CD4-positive, alpha-beta T cell (primary cell): ENCODE measurements at regions not wholly inside any gene's neighbourhood (a gene's known extent, or its start where the extent isn't known, plus 50 kb on each side); places are given as distances from the start of the nearest gene placed in this dataset.

Experiments
- ATAC-seq: fragments of 200-7000 bp; cut with Tn5 transposase; one replicate; pipeline ENCODE4 v1.10.0; 2022; ENCODE audit warnings: mild to moderate bottlenecking; ENCODE audit not compliant: poor library complexity
- CTCF ChIA-PET: fragments of 350-600 bp; sonication (Branson Sonifier 250); formaldehyde crosslinking; loops from one replicate; lab custom pipeline; 2021; ENCODE audit warnings: antibody characterized with exemption, inconsistent platforms; lab: Charles Lee
- POLR2A ChIA-PET: fragments of 350-600 bp; sonication (Branson Sonifier 250); formaldehyde crosslinking; loops from one replicate; lab custom pipeline; 2021; ENCODE audit warnings: antibody characterized with exemption, inconsistent platforms; lab: Charles Lee
- DNase-seq, 14 experiments: peaks; one replicate each; pipeline ENCODE4 v3.0.0-alpha.2; 2013 to 2020; ENCODE audit warnings: mixed read lengths in 2 of 14
- H3K27ac ChIP-seq, 2 donors: one replicate each; pipeline versions ENCODE4 v1.5.1 to v1.7.0; 2013; ENCODE audit warnings: low read length in 2 of 2, low read depth in 1 of 2, mild to moderate bottlenecking in 1 of 2
- H3K27me3 ChIP-seq, 2 experiments: 1 replicate in 1 of 2; 2 replicates in 1 of 2; pipeline versions ENCODE4 v1.6.1 to v1.7.0; 2013; ENCODE audit warnings: low read length in 2 of 2, control low read depth in 1 of 2, mild to moderate bottlenecking in 1 of 2, moderate library complexity in 1 of 2; ENCODE audit not compliant: insufficient read depth in 2 of 2, control insufficient read depth in 1 of 2
- H3K36me3 ChIP-seq: one replicate; pipeline ENCODE4 v1.6.1; 2013; ENCODE audit warnings: low read length, control low read depth; ENCODE audit not compliant: insufficient read depth
- H3K4me1 ChIP-seq: one replicate; pipeline ENCODE4 v1.6.1; 2013; ENCODE audit warnings: low read length, control low read depth; ENCODE audit not compliant: insufficient read depth
- H3K4me3 ChIP-seq: one replicate; pipeline ENCODE4 v1.5.1; 2013; ENCODE audit warnings: mild to moderate bottlenecking, low read length, moderate library complexity
- H3K9me3 ChIP-seq, 2 experiments: 1 replicate in 1 of 2; 2 replicates in 1 of 2; pipeline versions ENCODE4 v1.6.1 to v1.7.0; 2013; ENCODE audit warnings: low read length in 2 of 2, mild to moderate bottlenecking in 2 of 2, control low read depth in 1 of 2, moderate library complexity in 1 of 2; ENCODE audit not compliant: control insufficient read depth in 1 of 2, insufficient read depth in 1 of 2
- H3K27ac Mint-ChIP-seq: one replicate; pipeline ENCODE4 v1.8.0; 2020; ENCODE audit warnings: mixed read lengths
- H3K27me3 Mint-ChIP-seq: one replicate; pipeline ENCODE4 v1.8.0; 2021; ENCODE audit warnings: mixed read lengths
- H3K36me3 Mint-ChIP-seq: one replicate; pipeline ENCODE4 v1.8.0; 2021; ENCODE audit warnings: low read depth, mixed read lengths
- H3K4me1 Mint-ChIP-seq: one replicate; pipeline ENCODE4 v1.8.0; 2021; ENCODE audit warnings: low read depth, mixed read lengths
- H3K4me3 Mint-ChIP-seq: one replicate; pipeline ENCODE4 v1.8.0; 2020; ENCODE audit warnings: mild to moderate bottlenecking, mixed read lengths
- H3K9me3 Mint-ChIP-seq: one replicate; pipeline ENCODE4 v1.8.0; 2020; ENCODE audit warnings: mixed read lengths
- intact Hi-C, 2 experiments: fragments of 100-400 bp; cut with DNase I in 1 of 2; cut with micrococcal nuclease in 1 of 2; formaldehyde crosslinking; loops; one replicate each; pipeline versions ENCODE4 v1.15.1 to v1.9.0; 2023 to 2025; cut with DNase I, micrococcal nuclease
- TF ChIP-seq, protein P1 (sequence below): fragments of 200-600 bp; IDR thresholded peaks from one replicate; pipeline ENCODE4 v1.8.0; 2022; ENCODE audit warnings: antibody characterized with exemption, mild to moderate bottlenecking

- Mint-ChIP-seq H3K4me3 (no peak overlapping the region), H3K9me3 (peaks cover 3% of the 10 kb centered on the region), H3K27me3 (no peaks in the 10 kb centered on the region), H3K27ac (no peak overlapping the region), H3K36me3 (no peaks in the 10 kb centered on the region), H3K4me1 (no peaks in the 10 kb centered on the region)
- Histone ChIP-seq H3K27me3 (no peaks in the 10 kb centered on the region), H3K4me1 (no peaks in the 10 kb centered on the region), H3K27ac (no peak overlapping the region), H3K36me3 (no peaks in the 10 kb centered on the region), H3K4me3 (no peak overlapping the region), H3K9me3 (no peaks in the 10 kb centered on the region)
- CTCF ChIA-PET, result no interaction called here
- no peak for ATAC-seq
- intact Hi-C loops, result no loop called here
- no peak for DNase-seq
- POLR2A ChIA-PET, result no interaction called here
- TF ChIP-seq, protein P1, sequence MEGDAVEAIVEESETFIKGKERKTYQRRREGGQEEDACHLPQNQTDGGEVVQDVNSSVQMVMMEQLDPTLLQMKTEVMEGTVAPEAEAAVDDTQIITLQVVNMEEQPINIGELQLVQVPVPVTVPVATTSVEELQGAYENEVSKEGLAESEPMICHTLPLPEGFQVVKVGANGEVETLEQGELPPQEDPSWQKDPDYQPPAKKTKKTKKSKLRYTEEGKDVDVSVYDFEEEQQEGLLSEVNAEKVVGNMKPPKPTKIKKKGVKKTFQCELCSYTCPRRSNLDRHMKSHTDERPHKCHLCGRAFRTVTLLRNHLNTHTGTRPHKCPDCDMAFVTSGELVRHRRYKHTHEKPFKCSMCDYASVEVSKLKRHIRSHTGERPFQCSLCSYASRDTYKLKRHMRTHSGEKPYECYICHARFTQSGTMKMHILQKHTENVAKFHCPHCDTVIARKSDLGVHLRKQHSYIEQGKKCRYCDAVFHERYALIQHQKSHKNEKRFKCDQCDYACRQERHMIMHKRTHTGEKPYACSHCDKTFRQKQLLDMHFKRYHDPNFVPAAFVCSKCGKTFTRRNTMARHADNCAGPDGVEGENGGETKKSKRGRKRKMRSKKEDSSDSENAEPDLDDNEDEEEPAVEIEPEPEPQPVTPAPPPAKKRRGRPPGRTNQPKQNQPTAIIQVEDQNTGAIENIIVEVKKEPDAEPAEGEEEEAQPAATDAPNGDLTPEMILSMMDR, result no peak
Observed at GRCh38 chrX:35101901-35102300, 159.3 kb downstream of the FAM47B start.

DNA sequence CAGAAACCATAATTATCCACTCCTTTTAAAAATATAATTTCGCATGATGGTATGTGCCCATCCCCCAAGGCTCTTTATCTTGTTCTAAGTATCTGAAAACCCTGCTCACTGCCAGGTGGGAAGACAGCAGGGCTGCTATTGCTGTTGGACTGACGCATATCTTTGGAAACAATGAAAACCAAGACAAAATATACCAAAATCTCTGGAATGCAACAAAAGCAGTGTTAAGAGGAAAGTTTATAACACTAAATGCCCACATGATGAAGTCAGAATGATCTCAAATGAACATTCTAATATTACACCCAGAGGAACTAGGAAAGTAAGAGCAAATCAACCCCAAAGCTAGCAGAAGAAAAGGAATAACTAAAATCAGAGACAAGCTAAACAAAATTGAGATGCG lies 162.0 kb downstream of the FAM47B start:
- no peak overlapping the region for H3K27ac Mint-ChIP-seq
- TF ChIP-seq, protein P1, result no peak
- CTCF ChIA-PET, result no interaction called here

GRCh38 chrX:35115205-35115604 lies 172.6 kb downstream of the FAM47B start:
- TF ChIP-seq, protein P1, result no peak
- Mint-ChIP-seq H3K36me3 (no peaks in the 10 kb centered on the region), H3K27me3 (no peaks in the 10 kb centered on the region), H3K4me1 (no peaks in the 10 kb centered on the region), H3K4me3 (no peak overlapping the region), H3K27ac (no peak overlapping the region), H3K9me3 (peaks cover 4% of the 10 kb centered on the region)
- POLR2A ChIA-PET, result no interaction called here
- Histone ChIP-seq H3K27me3 (no peaks in the 10 kb centered on the region), H3K36me3 (no peaks in the 10 kb centered on the region), H3K4me1 (no peaks in the 10 kb centered on the region), H3K9me3 (no peaks in the 10 kb centered on the region), H3K4me3 (no peak overlapping the region), H3K27ac (no peak overlapping the region)
- CTCF ChIA-PET, result no interaction called here
- DNase-seq (no peak), ATAC-seq (no peak)
- intact Hi-C loops, result no loop called here

More for the DNA sequence above, 162.0 kb downstream of the FAM47B start:
- Histone ChIP-seq H3K36me3 (no peaks in the 10 kb centered on the region), H3K4me3 (no peak overlapping the region), H3K4me1 (no peaks in the 10 kb centered on the region), H3K27ac (no peak overlapping the region), H3K27me3 (no peaks in the 10 kb centered on the region), H3K9me3 (no peaks in the 10 kb centered on the region)
- no peak for DNase-seq
- no peak for ATAC-seq
- intact Hi-C loops, result no loop called here
- Mint-ChIP-seq H3K36me3 (no peaks in the 10 kb centered on the region), H3K27me3 (no peaks in the 10 kb centered on the region), H3K9me3 (peaks cover 3% of the 10 kb centered on the region), H3K4me1 (no peaks in the 10 kb centered on the region), H3K4me3 (no peak overlapping the region)
- POLR2A ChIA-PET, result no interaction called here
